B cell (primary cell): ENCODE measurements at regions not wholly inside any gene's neighbourhood (a gene's known extent, or its start where the extent isn't known, plus 50 kb on each side); places are given as distances from the start of the nearest gene placed in this dataset.

Experiments used
- ATAC-seq: fragments of 200-7000 bp; cut with Tn5 transposase; one replicate; pipeline ENCODE4 v1.10.0; 2021; ENCODE audit warnings: low read depth, mild to moderate bottlenecking, moderate number of reproducible peaks, moderate library complexity
- CTCF ChIA-PET: fragments of 350-600 bp; sonication (Branson Sonifier 250); formaldehyde crosslinking; loops from one replicate; lab custom pipeline; 2021; ENCODE audit warnings: antibody characterized with exemption, inconsistent platforms; lab: Charles Lee
- POLR2A ChIA-PET: fragments of 350-600 bp; sonication (Branson Sonifier 250); formaldehyde crosslinking; loops from one replicate; lab custom pipeline; 2021; ENCODE audit warnings: antibody characterized with exemption; lab: Charles Lee
- DNase-seq: peaks from one replicate; pipeline ENCODE4 v3.0.0; 2013
- H2AFZ ChIP-seq: 2 replicates; pipeline ENCODE4 v1.6.1; 2012; ENCODE audit warnings: mild to moderate bottlenecking, low read depth, low read length; ENCODE audit not compliant: insufficient read depth, poor library complexity, severe bottlenecking
- H3K27ac ChIP-seq, 2 donors: 1 replicate in 1 of 2; 2 replicates in 1 of 2; pipeline ENCODE4 v1.5.1; 2012 to 2013; ENCODE audit warnings: low read length in 2 of 2, mild to moderate bottlenecking in 2 of 2, moderate library complexity in 1 of 2
- H3K27me3 ChIP-seq, 4 experiments: fragments of 200-600 bp in 1 of 4; sonication (generic) in 1 of 4; replicated peaks in 1 of 4; 1 replicate in 2 of 4; 2 replicates in 2 of 4; pipeline versions ENCODE4 v1.6.1 to v1.7.0; 2013 to 2016; ENCODE audit warnings: low read length in 3 of 4, mild to moderate bottlenecking in 2 of 4, mixed read lengths in 1 of 4, moderate library complexity in 1 of 4; ENCODE audit not compliant: insufficient read depth in 4 of 4, control insufficient read depth in 3 of 4; ENCODE audit errors: control extremely low read depth in 1 of 4
- H3K36me3 ChIP-seq, 2 experiments: replicated peaks in 1 of 2; 1 replicate in 1 of 2; 2 replicates in 1 of 2; pipeline versions ENCODE4 v1.6.1 to v1.7.1; 2013; ENCODE audit warnings: low read length in 1 of 2; ENCODE audit not compliant: insufficient read depth in 2 of 2, control insufficient read depth in 1 of 2; ENCODE audit errors: control extremely low read depth in 1 of 2, extremely low read depth in 1 of 2
- H3K4me1 ChIP-seq, 2 donors: fragments of 200-600 bp in 1 of 2; sonication (generic) in 1 of 2; 1 replicate in 1 of 2; 2 replicates in 1 of 2; pipeline versions ENCODE4 v1.5.1 to v1.6.1; 2013 to 2017; ENCODE audit warnings: low read length in 2 of 2; ENCODE audit not compliant: control insufficient read depth in 2 of 2, insufficient read depth in 2 of 2
- H3K4me2 ChIP-seq: replicated peaks from 2 replicates; pipeline ENCODE3; 2012; ENCODE audit warnings: mild to moderate bottlenecking, low read depth, low read length; ENCODE audit not compliant: poor library complexity, severe bottlenecking
- H3K4me3 ChIP-seq, 5 experiments: fragments of 200-600 bp in 1 of 5; sonication (generic) in 1 of 5; 1 replicate in 3 of 5; 2 replicates in 2 of 5; pipeline versions ENCODE4 v1.5.1 to v1.7.0; 2011 to 2016; ENCODE audit warnings: low read length in 4 of 5, mild to moderate bottlenecking in 4 of 5, low read depth in 2 of 5, control low read depth in 1 of 5, moderate library complexity in 1 of 5; ENCODE audit not compliant: insufficient read depth in 1 of 5; ENCODE audit errors: control extremely low read depth in 1 of 5, extremely low read depth in 1 of 5
- H3K79me2 ChIP-seq: fragments of 200-600 bp; sonication (generic); one replicate; pipeline ENCODE4 v1.6.0; 2016; ENCODE audit warnings: low read length; ENCODE audit not compliant: control insufficient read depth, insufficient read depth
- H3K9ac ChIP-seq: fragments of 200-600 bp; sonication (generic); 2 replicates; pipeline ENCODE4 v1.6.1; 2017; ENCODE audit warnings: mild to moderate bottlenecking, low read length, moderate library complexity
- H3K9me3 ChIP-seq, 3 donors: one replicate each; pipeline versions ENCODE4 v1.6.1 to v1.7.1; 2013; ENCODE audit warnings: low read length in 2 of 3; ENCODE audit not compliant: control insufficient read depth in 2 of 3, insufficient read depth in 1 of 3; ENCODE audit errors: control extremely low read depth in 1 of 3
- H4K20me1 ChIP-seq: 2 replicates; pipeline ENCODE4 v1.6.0; 2012; ENCODE audit warnings: mild to moderate bottlenecking, low read length; ENCODE audit not compliant: insufficient read depth, control insufficient read depth, poor library complexity, severe bottlenecking
- H3K27ac Mint-ChIP-seq: one replicate; pipeline ENCODE4 v1.8.0; 2021; ENCODE audit warnings: mixed read lengths
- H3K27me3 Mint-ChIP-seq: one replicate; pipeline ENCODE4 v1.8.0; 2021; ENCODE audit warnings: mixed read lengths
- H3K4me1 Mint-ChIP-seq: one replicate; pipeline ENCODE4 v1.8.0; 2021; ENCODE audit warnings: mixed read lengths
- H3K4me3 Mint-ChIP-seq: one replicate; pipeline ENCODE4 v1.8.0; 2021; ENCODE audit warnings: mixed read lengths
- H3K9me3 Mint-ChIP-seq: one replicate; pipeline ENCODE4 v1.8.0; 2022; ENCODE audit warnings: mixed read lengths; ENCODE audit not compliant: insufficient read depth
- CTCF ChIP-seq: fragments of 200-600 bp; IDR thresholded peaks from one replicate; pipeline ENCODE4 v1.8.0; 2022; ENCODE audit warnings: antibody characterized with exemption, mild to moderate bottlenecking
- EZH2 ChIP-seq: IDR thresholded peaks from 2 replicates; pipeline ENCODE4 v1.6.1; 2012; ENCODE audit warnings: borderline replicate concordance, low read depth, mild to moderate bottlenecking, moderate library complexity, low read length; ENCODE audit not compliant: insufficient read depth, poor library complexity, severe bottlenecking
- WGBS: methylation state at CpG from one replicate; pipeline ENCODE4 v1.1.5; 2013; ENCODE audit warnings: missing lambda C conversion rate; ENCODE audit not compliant: insufficient coverage; 5-methylcytosine and 5-hydroxymethylcytosine counted together
- intact Hi-C: fragments of 100-400 bp; cut with micrococcal nuclease; formaldehyde crosslinking; loops from one replicate; pipeline ENCODE4 v1.10.0; 2022

DNA sequence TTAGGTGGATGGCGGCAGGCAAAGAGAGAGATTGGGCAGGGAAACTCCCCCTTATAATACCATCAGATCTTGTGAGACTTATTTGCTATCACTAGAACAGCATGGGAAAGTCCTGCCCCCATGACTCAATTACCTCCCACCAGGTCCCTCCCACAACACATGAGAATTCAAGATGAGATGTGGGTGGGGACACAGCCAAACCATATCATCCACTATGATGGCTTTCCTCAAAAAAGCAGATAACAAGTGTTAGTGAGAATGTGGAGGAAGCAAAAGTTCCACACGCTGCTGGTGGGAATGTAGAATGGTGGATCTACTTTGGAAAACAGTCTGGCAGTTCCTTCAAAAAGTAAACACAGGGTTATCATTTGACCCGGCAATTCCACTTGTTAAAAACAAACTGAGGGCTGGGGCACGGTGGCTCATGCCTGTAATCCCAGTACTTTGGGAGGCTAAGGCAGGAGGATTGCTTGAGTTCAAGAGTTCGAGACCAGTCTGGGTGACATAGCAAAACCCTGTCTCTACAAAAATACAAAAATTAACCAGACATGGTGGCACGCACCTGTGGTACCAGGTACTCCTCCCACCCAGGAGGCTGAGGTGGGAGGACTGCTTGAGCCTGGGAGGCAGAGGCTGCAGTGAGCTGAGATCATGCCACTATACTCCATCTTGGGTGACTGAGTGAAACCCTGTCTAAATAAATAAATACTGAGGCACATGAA, 161.4 kb upstream of the EEPD1 start:
- TF ChIP-seq CTCF = no peak
- TF ChIP-seq EZH2 = no peak
- Histone ChIP-seq H3K4me3 (no peak overlapping the region), H3K4me2 (no peak overlapping the region), H4K20me1 (no peaks in the 10 kb centered on the region), H3K27me3 (peaks cover 0 to 4% (median 0%) of the 10 kb centered on the region in 4 experiments), H3K4me1 (no peaks in the 10 kb centered on the region), H3K79me2 (no peaks in the 10 kb centered on the region), H3K27ac (no peak overlapping the region), H3K9me3 (no peaks in the 10 kb centered on the region), H3K9ac (no peak overlapping the region), H2AFZ (no peak overlapping the region), H3K36me3 (no peaks in the 10 kb centered on the region)
- H3K27me3 Mint-ChIP-seq = peaks cover 3% of the 10 kb centered on the region
- DNase-seq (no peak), ATAC-seq (no peak)
- no peaks in the 10 kb centered on the region for H3K9me3 Mint-ChIP-seq
- no peaks in the 10 kb centered on the region for H3K4me1 Mint-ChIP-seq
- H3K27ac Mint-ChIP-seq = no peak overlapping the region
- no peak overlapping the region for H3K4me3 Mint-ChIP-seq
- 87% methylated on average over 4 of the region's 6 CpGs for WGBS
- intact Hi-C loops = no loop called here
- ChIA-PET POLR2A (no interaction called here), CTCF (no interaction called here)

- H3K4me2 ChIP-seq = no peak overlapping the region
- H3K9me3 Mint-ChIP-seq = no peaks in the 10 kb centered on the region
Measured at GRCh38 chr7:35992436-35992835, 160.6 kb upstream of the EEPD1 start.

More at GRCh38 chr7:35992436-35992835, 160.6 kb upstream of the EEPD1 start:
- no peaks in the 10 kb centered on the region for H3K9me3 ChIP-seq
- TF ChIP-seq EZH2 (no peak), CTCF (no peak)
- intact Hi-C loops = no loop called here
- CTCF ChIA-PET = no interaction called here
- H2AFZ ChIP-seq = no peak overlapping the region
- no peaks in the 10 kb centered on the region for H3K4me1 ChIP-seq
- no peak overlapping the region for H3K9ac ChIP-seq
- H4K20me1 ChIP-seq = no peaks in the 10 kb centered on the region
- no peak for ATAC-seq
- peaks cover 3% of the 10 kb centered on the region for H3K27me3 Mint-ChIP-seq
- H3K4me1 Mint-ChIP-seq = no peaks in the 10 kb centered on the region
- no peak overlapping the region for H3K27ac ChIP-seq
- POLR2A ChIA-PET = no interaction called here
- no peak overlapping the region for H3K4me3 Mint-ChIP-seq
- H3K27me3 ChIP-seq = peaks cover 0 to 4% (median 0%) of the 10 kb centered on the region in 4 experiments
- no peaks in the 10 kb centered on the region for H3K36me3 ChIP-seq
- WGBS = no CpG with 5 or more reads among the region's 1 CpG
- H3K79me2 ChIP-seq = no peaks in the 10 kb centered on the region
- no peak overlapping the region for H3K4me3 ChIP-seq
- no peak for DNase-seq
- no peak overlapping the region for H3K27ac Mint-ChIP-seq
